ENCODE measurements at regions not wholly inside any gene's neighbourhood (a gene's known extent, or its start where the extent isn't known, plus 50 kb on each side); places are given as distances from the start of the nearest gene placed in this dataset.

DNA sequence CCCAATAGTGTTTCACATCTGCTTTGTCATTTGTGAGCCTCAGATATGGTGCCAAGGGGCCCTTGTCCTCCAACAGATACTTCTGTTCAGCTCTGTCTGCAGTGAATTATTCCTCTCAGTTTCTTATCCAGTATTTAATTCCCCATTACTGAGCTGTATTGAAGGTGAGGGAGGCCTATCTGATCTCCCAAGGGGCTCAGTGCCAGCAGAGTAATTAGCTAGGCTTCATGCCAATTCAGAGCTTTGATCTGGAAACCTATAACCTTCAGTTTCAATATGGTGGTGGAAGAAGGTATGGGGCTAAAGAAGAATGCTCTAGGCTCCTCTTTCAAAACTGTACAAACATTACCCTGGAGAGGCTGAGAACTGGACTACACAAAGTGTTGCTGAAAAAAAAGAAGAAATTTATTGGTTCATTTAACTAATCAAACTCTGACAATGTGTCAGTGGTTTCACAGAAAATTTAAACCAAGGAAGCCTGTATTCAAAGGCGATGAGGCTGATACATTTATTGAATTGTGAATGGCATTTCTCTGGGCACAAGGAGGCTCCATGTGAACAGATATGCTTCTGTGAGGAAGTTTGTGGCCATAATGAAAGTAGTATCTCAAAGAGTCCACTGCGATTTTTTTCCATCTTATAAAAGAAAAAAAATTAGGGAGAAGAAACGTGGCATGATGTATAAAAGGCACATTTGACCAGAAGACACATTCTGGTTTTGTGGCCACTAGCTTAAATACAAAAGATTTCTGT is 397.8 kb downstream of the TLE4 start:
- Histone ChIP-seq H3K27me3 (no peaks in the 10 kb centered on the region), H3K27ac (no peak overlapping the region), H3K4me2 (no peak overlapping the region), H4K20me1 (ENCODE audit: insufficient read depth, poor library complexity, severe bottlenecking) (no peaks in the 10 kb centered on the region), H3K79me2 (no peaks in the 10 kb centered on the region), H3K36me3 (replicated peaks; ENCODE audit: insufficient read depth, low read depth) (no peaks in the 10 kb centered on the region), H3K9me2 (replicated peaks; ENCODE audit: insufficient read depth) (no peaks in the 10 kb centered on the region), H3K9me3 (ENCODE audit: low read depth) (no peaks in the 10 kb centered on the region), H2AFZ (no peak overlapping the region), H3K4me1 (ENCODE audit: insufficient read depth) (no peaks in the 10 kb centered on the region), H3K4me3 (no peak overlapping the region)
- no peak for DNase-seq (ENCODE audit: low spot score)
- 93% methylated on average over 3 of the region's 3 CpGs for WGBS (ENCODE audit: low lambda C conversion rate, missing lambda C conversion rate)
- TF ChIP-seq, protein P1, sequence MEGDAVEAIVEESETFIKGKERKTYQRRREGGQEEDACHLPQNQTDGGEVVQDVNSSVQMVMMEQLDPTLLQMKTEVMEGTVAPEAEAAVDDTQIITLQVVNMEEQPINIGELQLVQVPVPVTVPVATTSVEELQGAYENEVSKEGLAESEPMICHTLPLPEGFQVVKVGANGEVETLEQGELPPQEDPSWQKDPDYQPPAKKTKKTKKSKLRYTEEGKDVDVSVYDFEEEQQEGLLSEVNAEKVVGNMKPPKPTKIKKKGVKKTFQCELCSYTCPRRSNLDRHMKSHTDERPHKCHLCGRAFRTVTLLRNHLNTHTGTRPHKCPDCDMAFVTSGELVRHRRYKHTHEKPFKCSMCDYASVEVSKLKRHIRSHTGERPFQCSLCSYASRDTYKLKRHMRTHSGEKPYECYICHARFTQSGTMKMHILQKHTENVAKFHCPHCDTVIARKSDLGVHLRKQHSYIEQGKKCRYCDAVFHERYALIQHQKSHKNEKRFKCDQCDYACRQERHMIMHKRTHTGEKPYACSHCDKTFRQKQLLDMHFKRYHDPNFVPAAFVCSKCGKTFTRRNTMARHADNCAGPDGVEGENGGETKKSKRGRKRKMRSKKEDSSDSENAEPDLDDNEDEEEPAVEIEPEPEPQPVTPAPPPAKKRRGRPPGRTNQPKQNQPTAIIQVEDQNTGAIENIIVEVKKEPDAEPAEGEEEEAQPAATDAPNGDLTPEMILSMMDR (IDR thresholded peaks at IDR 0.05; ENCODE audit: poor library complexity): no peak
- TF ChIP-seq EZH2 (IDR thresholded peaks at IDR 0.05; ENCODE audit: borderline replicate concordance): no peak
- no peak for TF ChIP-seq EZH2phosphoT487 (IDR thresholded peaks at IDR 0.05; ENCODE audit: low read depth, severe bottlenecking, unreplicated experiment)

DNA sequence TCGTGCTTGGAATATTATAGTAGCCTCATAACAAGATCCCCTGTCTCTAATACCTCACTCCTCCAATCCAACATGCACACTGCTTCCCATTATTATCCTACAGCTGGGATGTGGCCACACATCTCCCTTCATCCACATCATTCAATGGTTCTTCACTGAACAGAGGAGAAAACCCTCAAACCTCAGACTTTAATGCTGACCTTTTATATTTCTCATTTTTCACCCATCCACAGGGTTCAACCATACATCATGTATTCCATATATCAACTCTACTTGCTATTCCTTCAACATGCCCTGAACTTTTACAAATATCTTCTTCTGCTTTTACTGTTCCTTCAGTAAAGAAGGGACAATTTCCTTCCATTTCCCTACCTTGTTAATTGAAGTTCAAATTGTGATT is 396.8 kb downstream of the TLE4 start:
- DNase-seq (ENCODE audit: low spot score): no peak
- Histone ChIP-seq H4K20me1 (ENCODE audit: insufficient read depth, poor library complexity, severe bottlenecking) (no peaks in the 10 kb centered on the region), H3K27ac (no peak overlapping the region), H3K9me2 (replicated peaks; ENCODE audit: insufficient read depth) (no peaks in the 10 kb centered on the region), H3K4me3 (no peak overlapping the region), H3K4me1 (ENCODE audit: insufficient read depth) (no peaks in the 10 kb centered on the region), H3K4me2 (no peak overlapping the region), H2AFZ (no peak overlapping the region), H3K36me3 (replicated peaks; ENCODE audit: insufficient read depth, low read depth) (no peaks in the 10 kb centered on the region), H3K27me3 (no peaks in the 10 kb centered on the region), H3K79me2 (no peaks in the 10 kb centered on the region), H3K9me3 (ENCODE audit: low read depth) (no peaks in the 10 kb centered on the region)
- 33% methylated on average over 1 of the region's 1 CpG for WGBS (ENCODE audit: low lambda C conversion rate, missing lambda C conversion rate)
- TF ChIP-seq, protein P1 (IDR thresholded peaks at IDR 0.05; ENCODE audit: poor library complexity): no peak
- TF ChIP-seq EZH2phosphoT487 (IDR thresholded peaks at IDR 0.05; ENCODE audit: low read depth, severe bottlenecking, unreplicated experiment): no peak
- TF ChIP-seq EZH2 (IDR thresholded peaks at IDR 0.05; ENCODE audit: borderline replicate concordance): no peak

DNA sequence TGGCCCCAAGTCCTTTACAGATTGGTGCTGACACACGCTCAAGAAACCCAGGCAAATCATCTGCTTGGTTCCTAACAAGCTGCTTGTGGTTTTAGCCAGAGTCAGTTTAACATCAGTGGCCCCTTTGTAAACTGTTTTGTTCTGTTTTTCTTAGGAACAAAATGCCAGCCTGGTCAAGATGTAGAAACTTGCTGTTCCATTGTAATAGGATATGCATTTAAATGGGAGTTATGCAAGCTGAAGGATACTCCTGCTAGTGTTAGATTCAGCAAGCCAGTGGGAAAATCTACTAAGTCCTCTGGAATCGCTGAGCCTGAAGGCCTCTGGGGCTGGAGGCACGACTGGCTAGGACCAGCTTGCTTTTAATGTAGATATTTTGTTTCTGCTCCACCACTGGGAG is 391.1 kb downstream of the TLE4 start:
- no peaks in the 10 kb centered on the region for H3K36me3 ChIP-seq (replicated peaks; ENCODE audit: insufficient read depth, low read depth)
- 65% methylated on average over 3 of the region's 3 CpGs for WGBS (ENCODE audit: low lambda C conversion rate, missing lambda C conversion rate)
- no peak overlapping the region for H3K4me3 ChIP-seq
- no peak overlapping the region for H2AFZ ChIP-seq
- H4K20me1 ChIP-seq (ENCODE audit: insufficient read depth, poor library complexity, severe bottlenecking): no peaks in the 10 kb centered on the region
- H3K9me2 ChIP-seq (replicated peaks; ENCODE audit: insufficient read depth): no peaks in the 10 kb centered on the region
- no peaks in the 10 kb centered on the region for H3K27me3 ChIP-seq
- no peak overlapping the region for H3K27ac ChIP-seq
- no peaks in the 10 kb centered on the region for H3K9me3 ChIP-seq (ENCODE audit: low read depth)
- no peaks in the 10 kb centered on the region for H3K79me2 ChIP-seq
- no peaks in the 10 kb centered on the region for H3K4me1 ChIP-seq (ENCODE audit: insufficient read depth)
- DNase-seq (ENCODE audit: low spot score): no peak
- H3K4me2 ChIP-seq: no peak overlapping the region
- TF ChIP-seq, protein P1 (IDR thresholded peaks at IDR 0.05; ENCODE audit: poor library complexity): no peak
- TF ChIP-seq EZH2phosphoT487 (IDR thresholded peaks at IDR 0.05; ENCODE audit: low read depth, severe bottlenecking, unreplicated experiment): no peak
- no peak for TF ChIP-seq EZH2 (IDR thresholded peaks at IDR 0.05; ENCODE audit: borderline replicate concordance)

All from hepatocyte (in vitro differentiated cells).